IPS DF 19.7 (cell line): ENCODE measurements at regions not wholly inside any gene's neighbourhood (a gene's known extent, or its start where the extent isn't known, plus 50 kb on each side); places are given as distances from the start of the nearest gene placed in this dataset.
"Not testable (repeated sequence)": the region's sequence is repeated elsewhere in the genome, so short reads cannot be mapped to it uniquely, and the experiment has no call there.

Experiments used
- DNase-seq: peaks from one replicate; pipeline ENCODE4 v3.0.0-alpha.2; 2013; ENCODE audit warnings: low read depth, low spot score

- no peak for DNase-seq
Observed at GRCh38 chr6:6412700-6413099, 92.2 kb upstream of the F13A1 start.

- DNase-seq: no peak
Observed at GRCh38 chr6:6414931-6415330, 94.5 kb upstream of the F13A1 start.

- DNase-seq: no peak
Observed at GRCh38 chr6:6417475-6417874, 97.0 kb upstream of the F13A1 start.

- DNase-seq: no peak
Observed at GRCh38 chr6:6418421-6418820, 98.0 kb upstream of the F13A1 start.

- no peak for DNase-seq
Observed at GRCh38 chr6:6420107-6420506, 99.6 kb upstream of the F13A1 start.

GRCh38 chr6:6434151-6434550 lies 113.7 kb upstream of the F13A1 start:
- DNase-seq: no peak

- DNase-seq: no peak
Observed at GRCh38 chr6:6434723-6435122, 114.3 kb upstream of the F13A1 start.

- no peak for DNase-seq
Observed at GRCh38 chr6:6436366-6436765, 115.9 kb upstream of the F13A1 start.

GRCh38 chr6:6436946-6437345 lies 116.5 kb upstream of the F13A1 start:
- no peak for DNase-seq

GRCh38 chr6:6438286-6438685 lies 117.8 kb upstream of the F13A1 start:
- no peak for DNase-seq

GRCh38 chr6:6439778-6440177 lies 119.3 kb upstream of the F13A1 start:
- no peak for DNase-seq

GRCh38 chr6:6452002-6452401 lies 131.5 kb upstream of the F13A1 start:
- DNase-seq: no peak

GRCh38 chr6:6453186-6453585 lies 132.7 kb upstream of the F13A1 start:
- no peak for DNase-seq

GRCh38 chr6:6455272-6455671 lies 133.2 kb upstream of the LY86 start:
- DNase-seq: no peak

GRCh38 chr6:6458172-6458571 lies 130.3 kb upstream of the LY86 start:
- no peak for DNase-seq

- DNase-seq: not testable (repeated sequence)
Observed at GRCh38 chr6:6459963-6460362, 128.6 kb upstream of the LY86 start.

- DNase-seq: no peak
Observed at GRCh38 chr6:6460416-6460815, 128.1 kb upstream of the LY86 start.

GRCh38 chr6:6461138-6461537 lies 127.4 kb upstream of the LY86 start:
- no peak for DNase-seq

- DNase-seq: no peak
Observed at GRCh38 chr6:6466967-6467761, 121.4 kb upstream of the LY86 start.

- DNase-seq: no peak
Observed at GRCh38 chr6:6469074-6469473, 119.4 kb upstream of the LY86 start.

GRCh38 chr6:6470123-6470522 lies 118.4 kb upstream of the LY86 start:
- DNase-seq: no peak

- DNase-seq: no peak
Observed at GRCh38 chr6:6471276-6471675, 117.2 kb upstream of the LY86 start.

- no peak for DNase-seq
Observed at GRCh38 chr6:6474170-6474920, 114.2 kb upstream of the LY86 start.
